Osteoblast (primary cell): ENCODE measurements at regions not wholly inside any gene's neighbourhood (a gene's known extent, or its start where the extent isn't known, plus 50 kb on each side); places are given as distances from the start of the nearest gene placed in this dataset.

ENCODE experiments used
- DNase-seq: peaks from one replicate; pipeline ENCODE4 v3.0.0; 2011; ENCODE audit warnings: low spot score, mixed read lengths; ENCODE audit not compliant: insufficient read length; ENCODE audit errors: missing footprints
- H2AFZ ChIP-seq: 2 replicates; pipeline ENCODE4 v1.6.0; 2011; ENCODE audit warnings: mild to moderate bottlenecking, low read length
- H3K27ac ChIP-seq: 2 replicates; pipeline ENCODE4 v1.5.1; 2011; ENCODE audit warnings: mild to moderate bottlenecking, low read depth, low read length, moderate library complexity
- H3K27me3 ChIP-seq: 2 replicates; pipeline ENCODE4 v1.6.0; 2012; ENCODE audit warnings: mild to moderate bottlenecking, control low read depth, inconsistent platforms, low read length, moderate library complexity; ENCODE audit not compliant: insufficient read depth
- H3K36me3 ChIP-seq: 2 replicates; pipeline ENCODE4 v1.5.1; 2011; ENCODE audit warnings: mild to moderate bottlenecking, low read length, control low read depth, moderate library complexity; ENCODE audit not compliant: insufficient read depth
- H3K4me1 ChIP-seq: 2 replicates; pipeline ENCODE4 v1.5.1; 2011; ENCODE audit warnings: mild to moderate bottlenecking, low read length, control low read depth, moderate library complexity; ENCODE audit not compliant: insufficient read depth
- H3K4me2 ChIP-seq: 2 replicates; pipeline ENCODE4 v1.6.0; 2011; ENCODE audit warnings: mild to moderate bottlenecking, low read length; ENCODE audit not compliant: insufficient read depth
- H3K4me3 ChIP-seq: fragments of 200-600 bp; sonication (generic); 3 replicates; pipeline ENCODE4 v1.5.1; 2012; ENCODE audit warnings: mild to moderate bottlenecking, low read length, inconsistent platforms; ENCODE audit not compliant: insufficient read depth
- H3K79me2 ChIP-seq: 2 replicates; pipeline ENCODE4 v1.6.0; 2012; ENCODE audit warnings: mild to moderate bottlenecking, low read length, control low read depth, inconsistent platforms; ENCODE audit not compliant: insufficient read depth
- H3K9me3 ChIP-seq: 2 replicates; pipeline ENCODE4 v1.5.1; 2011; ENCODE audit warnings: low read depth, low read length, control low read depth
- H4K20me1 ChIP-seq: 2 replicates; pipeline ENCODE4 v1.6.0; 2012; ENCODE audit warnings: mild to moderate bottlenecking, low read length, control low read depth; ENCODE audit not compliant: insufficient read depth
- CTCF ChIP-seq: IDR thresholded peaks from 2 replicates; pipeline ENCODE4 v1.5.1; 2011; ENCODE audit warnings: mild to moderate bottlenecking, low read depth, low read length, moderate library complexity; ENCODE audit errors: extremely low read depth

DNA sequence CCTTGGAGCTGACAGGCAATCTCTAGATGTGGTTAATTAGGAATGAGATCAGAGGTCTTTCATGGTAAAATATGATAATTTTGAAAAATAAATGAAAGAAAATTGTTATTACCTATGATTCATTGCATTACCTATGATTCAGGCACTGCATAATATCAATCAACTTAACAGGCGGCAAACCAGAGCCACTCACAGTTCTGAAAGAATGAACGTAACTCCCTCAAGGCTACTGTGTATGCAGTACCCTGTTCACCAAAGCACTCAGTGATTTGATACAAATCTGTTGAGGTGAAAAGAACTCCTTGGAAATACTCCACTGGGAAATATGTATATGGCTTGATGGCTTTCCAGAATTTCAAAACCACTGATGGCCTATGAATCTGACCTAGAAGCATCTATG, 398.9 kb downstream of the ACTL7B start:
- no peaks in the 10 kb centered on the region for H3K9me3 ChIP-seq
- H3K4me1 ChIP-seq: no peaks in the 10 kb centered on the region
- no peak for TF ChIP-seq CTCF
- H4K20me1 ChIP-seq: no peaks in the 10 kb centered on the region
- H3K4me3 ChIP-seq: no peak overlapping the region
- no peaks in the 10 kb centered on the region for H3K27me3 ChIP-seq
- no peak overlapping the region for H3K4me2 ChIP-seq
- H3K79me2 ChIP-seq: no peaks in the 10 kb centered on the region
- H2AFZ ChIP-seq: no peak overlapping the region
- no peak overlapping the region for H3K27ac ChIP-seq
- no peaks in the 10 kb centered on the region for H3K36me3 ChIP-seq
- DNase-seq: no peak

DNA sequence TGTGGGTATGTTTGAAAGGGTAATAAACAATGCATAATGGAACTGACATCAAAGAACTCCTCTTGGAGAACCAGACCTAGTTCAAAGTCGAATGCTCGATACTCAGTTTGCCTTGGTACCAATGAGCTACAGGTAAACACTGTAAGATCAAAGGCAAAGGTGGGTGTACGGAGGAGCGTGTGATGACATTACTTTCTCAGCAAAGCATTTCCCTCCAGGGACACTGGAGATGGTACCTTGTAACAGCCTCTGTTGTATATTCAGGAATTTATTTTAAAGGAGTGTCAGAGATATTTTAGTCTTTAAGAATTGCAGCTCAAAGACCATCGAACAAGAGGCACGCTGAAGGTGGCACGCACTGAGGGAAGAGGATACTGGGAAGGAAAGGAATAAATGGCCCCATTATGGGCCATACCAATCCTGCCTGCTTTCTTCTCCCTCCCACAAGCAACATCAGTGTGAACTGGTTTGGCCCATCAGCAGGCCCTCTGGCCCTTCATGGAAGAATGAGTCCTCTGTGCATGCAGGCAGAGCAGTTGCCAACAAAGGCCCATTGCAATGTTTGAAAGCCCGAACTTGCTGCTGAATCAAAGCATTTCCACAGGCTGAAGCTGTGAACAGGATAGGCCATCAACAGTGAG, 410.2 kb downstream of the ACTL7B start:
- Histone ChIP-seq H3K79me2 (no peaks in the 10 kb centered on the region), H4K20me1 (no peaks in the 10 kb centered on the region), H3K4me3 (no peak overlapping the region), H3K27ac (peak overlapping the region; percentile 96), H3K9me3 (no peaks in the 10 kb centered on the region), H3K4me2 (peak overlapping the region; percentile 83), H2AFZ (peak overlapping the region; percentile 56), H3K4me1 (peaks cover 39% of the 10 kb centered on the region), H3K27me3 (no peaks in the 10 kb centered on the region), H3K36me3 (no peaks in the 10 kb centered on the region)
- no peak for TF ChIP-seq CTCF
- no peak for DNase-seq

DNA sequence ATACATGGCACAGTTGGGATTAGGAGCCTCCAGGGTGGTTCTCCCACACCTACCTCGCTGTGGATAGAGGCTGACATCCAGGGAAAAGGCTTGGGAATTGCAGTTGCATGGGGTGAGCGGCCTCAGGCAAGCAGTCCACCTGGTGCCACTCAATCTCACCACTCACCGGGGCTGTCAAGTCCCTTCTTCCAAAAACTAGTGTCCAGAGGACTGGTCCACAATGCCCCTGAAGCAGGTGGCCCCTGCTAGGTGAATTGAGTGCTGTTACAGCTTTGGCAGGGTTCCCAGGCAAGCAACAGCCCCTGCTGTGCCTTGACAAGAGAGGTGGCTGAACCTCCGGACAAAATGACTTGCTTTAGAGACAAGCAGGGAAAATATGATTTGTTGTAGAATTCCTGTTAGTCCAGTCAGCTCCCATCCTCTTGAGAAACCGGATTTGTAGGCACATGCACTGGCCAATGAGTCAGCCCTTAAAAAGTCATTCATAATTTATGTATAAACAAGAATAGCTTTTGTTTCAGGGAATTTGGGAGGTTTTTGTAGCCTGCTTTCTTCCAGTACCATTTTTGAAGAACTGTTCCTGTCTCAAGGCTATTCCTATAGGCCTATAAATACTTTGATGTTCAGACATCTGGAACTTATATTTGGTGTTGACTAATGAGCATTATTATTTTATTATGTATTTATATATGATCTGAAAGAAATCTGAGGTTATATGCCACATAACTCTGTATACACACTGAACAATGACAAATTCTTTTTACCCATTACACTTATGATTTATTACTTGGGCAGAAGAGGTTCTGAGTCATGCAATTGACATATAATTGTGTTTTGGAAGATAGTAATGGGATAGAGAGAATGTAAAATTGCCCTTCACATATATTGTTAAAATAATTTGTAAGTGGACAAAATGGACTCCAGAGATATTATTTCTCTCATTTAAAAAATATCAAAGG, 411.1 kb downstream of the ACTL7B start:
- peak overlapping the region; percentile 62 for H3K4me3 ChIP-seq
- H3K27me3 ChIP-seq: no peaks in the 10 kb centered on the region
- H3K79me2 ChIP-seq: no peaks in the 10 kb centered on the region
- peak overlapping the region; percentile 83 for H3K4me2 ChIP-seq
- peak overlapping the region; percentile 96 for H3K27ac ChIP-seq
- no peak overlapping the region for H2AFZ ChIP-seq
- no peaks in the 10 kb centered on the region for H3K9me3 ChIP-seq
- TF ChIP-seq CTCF: no peak
- peaks cover 48% of the 10 kb centered on the region for H3K4me1 ChIP-seq
- H4K20me1 ChIP-seq: no peaks in the 10 kb centered on the region
- DNase-seq: peak; percentile 73
- no peaks in the 10 kb centered on the region for H3K36me3 ChIP-seq

DNA sequence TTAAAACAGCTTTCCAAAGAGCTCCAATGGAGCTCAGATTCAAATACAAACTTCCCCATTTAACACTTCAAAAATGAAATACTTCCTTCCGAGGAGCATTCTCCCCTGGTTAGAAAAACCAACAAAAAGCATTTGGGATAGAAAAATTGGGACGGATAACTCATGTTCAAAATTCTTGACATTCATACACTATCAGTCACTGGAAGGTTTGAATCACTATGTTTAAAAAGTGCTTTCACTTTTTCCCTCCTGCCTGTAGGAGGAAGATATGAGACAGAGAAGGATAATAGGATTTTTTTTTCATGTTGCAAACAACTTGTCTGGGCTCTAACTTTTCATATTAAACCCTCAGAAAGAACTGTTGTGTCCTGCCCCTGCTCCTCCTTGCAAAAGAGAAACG, 412.0 kb downstream of the ACTL7B start:
- Histone ChIP-seq H3K9me3 (no peaks in the 10 kb centered on the region), H3K4me1 (peaks cover 53% of the 10 kb centered on the region), H3K4me2 (peak overlapping the region; percentile 83), H3K27me3 (no peaks in the 10 kb centered on the region), H3K4me3 (peak overlapping the region; percentile 62), H3K36me3 (no peaks in the 10 kb centered on the region), H4K20me1 (no peaks in the 10 kb centered on the region), H3K79me2 (no peaks in the 10 kb centered on the region), H3K27ac (peak overlapping the region; percentile 96), H2AFZ (no peak overlapping the region)
- DNase-seq: peak; percentile 51
- peak; percentile 10 for TF ChIP-seq CTCF
